DMS153 treated with DMSO at 0.1 percent for 48 hours (cell line): ENCODE measurements at regions not wholly inside any gene's neighbourhood (a gene's known extent, or its start where the extent isn't known, plus 50 kb on each side); places are given as distances from the start of the nearest gene placed in this dataset.
"Not testable (repeated sequence)": the region's sequence is repeated elsewhere in the genome, so short reads cannot be mapped to it uniquely, and the experiment has no call there.

Experiments used
- DNase-seq: peaks from one replicate; lab custom pipeline; 2025; ENCODE audit not compliant: unreplicated experiment; lab: John Stamatoyannopoulos, UW

DNA sequence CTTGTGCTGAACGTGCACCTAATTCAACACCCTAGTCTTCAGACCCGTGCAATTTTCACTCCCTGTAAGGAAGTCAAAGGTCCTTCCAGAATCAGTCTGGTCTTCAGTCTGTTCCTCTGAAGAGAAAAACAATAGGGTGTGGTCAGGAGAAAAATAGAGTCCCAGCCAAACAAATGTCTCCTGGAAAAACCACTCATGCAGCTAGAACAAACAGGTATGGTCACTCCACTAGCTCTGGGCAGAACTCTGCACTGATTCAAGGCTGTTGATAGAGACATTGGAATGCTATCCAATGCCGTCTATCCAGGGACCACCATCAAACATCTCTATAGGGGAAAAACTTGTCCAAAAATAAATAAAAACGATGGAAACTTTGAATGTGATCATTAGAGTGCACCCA is 81.8 kb upstream of the MAP3K1 start:
- DNase-seq: no peak

DNA sequence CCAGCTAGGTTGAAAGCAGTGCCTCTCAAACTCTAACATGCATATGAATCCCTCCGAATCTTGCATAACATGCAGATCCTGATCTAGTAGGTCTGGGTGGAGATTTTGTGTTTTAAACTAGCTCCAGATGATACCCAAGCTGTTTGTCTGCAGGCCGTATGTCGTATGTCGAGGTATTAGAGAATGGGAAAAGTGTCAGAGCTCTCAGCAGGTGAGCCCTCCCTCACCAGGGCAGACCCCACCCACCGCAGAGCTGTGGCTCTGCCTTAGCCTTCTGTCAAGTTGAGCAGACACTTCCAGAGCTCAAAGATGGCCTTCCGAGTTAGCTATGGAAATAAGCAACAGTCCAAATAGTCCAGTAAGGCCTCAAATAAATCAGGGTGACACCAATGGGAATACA is 83.2 kb upstream of the MAP3K1 start:
- DNase-seq: no peak

DNA sequence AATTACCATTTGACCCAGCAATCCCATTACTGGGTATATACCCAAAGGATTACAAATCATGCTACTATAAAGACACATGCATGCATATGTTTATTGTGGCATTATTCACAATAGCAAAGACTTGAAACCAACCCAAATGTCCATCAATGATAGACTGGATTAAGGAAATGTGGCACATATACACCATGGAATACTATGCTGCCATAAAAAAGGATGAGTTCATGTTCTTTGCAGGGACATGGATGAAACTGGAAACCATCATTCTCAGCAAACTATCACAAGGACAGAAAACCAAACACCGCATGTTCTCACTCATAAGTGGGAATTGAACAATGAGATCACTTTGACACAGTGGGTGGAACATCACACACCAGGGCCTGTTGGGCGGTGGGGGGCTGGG is 83.9 kb upstream of the MAP3K1 start:
- DNase-seq: not testable (repeated sequence)

DNA sequence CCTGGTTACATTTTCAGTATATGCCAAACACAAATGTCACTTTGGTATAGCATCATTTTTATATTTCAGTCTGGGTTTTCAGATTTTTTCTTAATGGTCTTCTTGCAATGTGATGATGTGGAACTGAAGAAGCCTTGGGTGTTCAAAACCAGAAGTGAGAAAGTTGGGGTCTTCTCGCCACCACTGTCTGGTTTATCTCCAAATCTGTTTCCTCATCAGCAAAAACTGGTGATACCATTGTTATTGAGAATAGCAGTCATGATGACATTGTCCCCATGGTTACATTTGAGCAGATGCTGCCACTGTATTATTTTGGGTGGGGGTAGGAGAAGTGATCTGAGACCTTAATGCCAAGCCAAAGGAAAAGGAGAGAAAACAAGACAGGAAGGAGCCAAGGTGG is 85.9 kb upstream of the MAP3K1 start:
- DNase-seq: no peak

DNA sequence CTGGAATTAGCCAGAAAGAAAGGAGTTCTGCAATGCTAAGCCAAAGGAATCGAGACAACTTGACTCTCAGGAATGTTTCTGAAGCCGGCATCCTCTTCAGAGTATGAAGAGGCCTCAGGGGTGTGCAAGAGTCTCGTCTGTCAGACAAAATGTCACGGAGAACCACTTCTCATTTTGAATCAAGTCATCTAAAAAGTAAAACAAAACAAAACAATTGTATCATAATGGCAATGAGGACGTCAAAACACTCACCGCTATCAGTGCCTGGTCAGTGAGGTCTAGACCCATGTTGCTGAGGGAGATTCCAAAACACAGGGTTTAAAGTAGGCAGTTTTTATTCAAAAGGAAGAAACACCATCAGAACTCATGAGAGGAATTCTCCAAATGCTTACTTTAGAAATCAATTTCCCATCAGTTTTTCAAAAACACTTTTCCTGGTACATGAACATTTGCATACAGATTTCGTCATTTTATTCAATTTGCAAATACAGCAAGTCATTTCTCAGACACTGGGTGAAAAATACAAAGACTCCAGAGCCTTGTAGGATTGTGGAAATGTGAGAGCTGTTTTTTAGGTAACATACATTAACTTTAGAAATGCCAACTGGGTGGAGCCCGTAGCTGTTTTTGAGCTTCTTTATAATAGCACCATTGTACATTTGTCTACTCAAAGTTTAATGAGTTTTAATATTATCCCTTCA is 89.5 kb upstream of the MAP3K1 start:
- no peak for DNase-seq

DNA sequence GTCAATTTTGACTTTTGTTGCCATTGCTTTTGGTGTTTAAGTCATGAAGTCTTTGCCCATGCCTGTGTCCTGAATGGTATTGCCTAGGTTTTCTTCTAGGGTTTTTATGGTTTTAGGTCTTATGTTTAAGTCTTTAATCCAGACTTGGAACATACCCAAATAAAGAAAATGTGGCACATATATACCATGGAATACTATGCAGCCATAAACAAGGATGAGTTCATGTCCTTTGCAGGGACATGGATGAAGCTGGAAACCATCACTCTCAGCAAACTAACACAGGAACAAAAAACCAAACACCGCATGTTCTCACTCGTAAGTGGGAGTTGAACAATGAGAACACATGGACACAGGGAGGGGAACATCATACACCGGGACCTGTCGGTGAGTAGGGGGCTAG is 90.5 kb upstream of the MAP3K1 start:
- not testable (repeated sequence) for DNase-seq

DNA sequence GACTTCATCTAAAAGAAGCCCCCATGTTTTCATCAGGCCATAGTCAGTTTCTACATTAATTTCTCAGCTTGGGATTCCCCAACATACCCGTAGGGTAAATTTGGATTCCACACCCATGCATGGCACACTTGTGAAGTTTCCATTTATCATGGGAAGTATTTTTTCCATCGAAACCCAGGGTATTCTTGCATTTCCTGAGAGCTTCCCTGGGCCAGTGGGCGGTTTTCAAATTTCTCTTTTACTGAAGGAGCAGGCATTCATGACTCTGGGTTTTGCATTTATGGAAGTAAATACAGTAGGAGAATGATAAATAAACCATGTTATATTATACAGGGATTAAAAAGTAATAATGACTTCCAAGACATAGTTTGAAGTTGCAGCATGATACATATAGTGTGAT is 93.0 kb upstream of the MAP3K1 start:
- no peak for DNase-seq

DNA sequence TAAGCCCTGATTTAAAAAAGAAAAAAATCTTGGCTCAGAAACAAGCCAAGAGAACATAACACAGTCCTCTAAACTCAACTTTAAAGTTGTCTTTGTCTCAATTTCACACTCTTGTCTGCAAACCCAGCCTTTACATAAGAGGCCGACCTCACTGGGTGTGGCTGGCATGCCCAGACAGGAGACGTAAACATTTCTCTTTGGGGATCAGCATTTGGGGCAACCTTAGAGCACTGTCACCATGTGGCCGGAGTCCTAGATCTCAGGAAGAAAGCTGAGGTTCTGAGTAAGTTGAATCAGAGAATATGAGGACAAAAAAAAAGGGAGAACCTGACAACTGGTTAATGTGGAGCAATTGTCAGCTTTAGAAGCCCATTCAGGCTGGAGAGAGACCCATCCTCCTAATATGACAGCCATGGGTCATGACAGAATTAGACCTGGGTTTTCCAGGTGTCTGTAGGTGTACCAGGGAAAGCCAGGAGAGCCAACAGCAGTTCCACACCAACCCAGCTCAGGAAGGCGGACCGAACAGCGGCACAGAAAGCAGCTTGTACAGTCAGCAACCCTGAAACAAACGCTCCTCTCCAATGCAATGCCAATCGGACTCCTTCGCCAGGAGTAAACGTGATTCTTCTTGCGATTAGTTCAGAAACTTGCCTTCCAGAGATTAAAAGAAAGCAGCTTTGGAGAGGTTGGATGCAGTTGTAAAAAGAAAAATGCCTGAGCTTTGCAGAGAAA is 97.9 kb upstream of the MAP3K1 start:
- no peak for DNase-seq

DNA sequence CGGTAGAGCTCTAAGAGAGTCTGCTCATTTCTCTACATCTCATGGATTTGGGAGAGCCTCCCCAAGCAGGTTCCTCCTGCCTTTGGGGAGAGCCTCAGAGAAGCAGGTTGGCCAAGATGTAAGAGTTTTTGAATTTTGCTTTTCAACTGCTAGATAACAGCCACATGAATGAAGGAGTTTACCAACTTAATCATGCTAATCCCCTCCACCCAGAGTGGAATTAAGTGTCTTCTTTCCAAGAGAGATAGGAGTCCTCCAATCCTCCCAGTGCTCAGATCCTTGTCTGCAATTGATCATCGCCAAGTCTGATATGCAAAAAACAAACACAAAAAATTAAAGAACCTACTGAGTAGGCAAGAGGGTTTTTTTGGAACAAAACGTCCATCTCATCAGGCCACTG is 99.4 kb upstream of the MAP3K1 start:
- no peak for DNase-seq

DNA sequence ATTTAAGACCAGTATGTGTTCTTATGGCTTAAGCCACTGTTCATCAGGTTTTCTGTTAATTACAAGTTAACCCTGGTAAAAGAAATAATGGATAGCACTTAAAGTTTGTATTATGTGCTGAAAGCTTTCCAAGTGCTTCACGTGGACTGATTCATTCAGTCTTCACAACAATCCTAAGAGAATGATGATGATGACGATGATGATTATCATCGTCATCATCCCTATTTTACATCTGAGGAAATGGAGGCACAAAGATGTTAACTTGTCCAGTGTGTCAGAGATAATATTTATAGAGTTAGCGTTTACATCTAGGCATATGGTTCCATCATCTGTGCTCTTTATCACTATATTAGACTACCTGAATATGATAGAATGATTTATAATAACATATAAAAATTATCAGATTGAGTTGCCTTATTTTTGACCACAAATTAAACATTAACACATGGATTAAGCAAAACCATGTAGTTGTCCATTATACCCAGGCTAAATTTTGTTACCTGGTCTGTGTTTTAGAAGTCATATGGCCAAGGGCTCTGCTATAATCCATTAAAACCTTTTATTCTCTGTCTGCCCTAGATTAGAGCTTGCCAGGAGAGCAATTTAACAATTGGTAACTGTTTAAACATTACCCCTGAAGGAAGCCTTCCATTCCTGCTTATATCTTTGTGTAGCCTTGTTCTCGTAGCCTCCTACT is 102.3 kb upstream of the MAP3K1 start:
- DNase-seq: no peak

DNA sequence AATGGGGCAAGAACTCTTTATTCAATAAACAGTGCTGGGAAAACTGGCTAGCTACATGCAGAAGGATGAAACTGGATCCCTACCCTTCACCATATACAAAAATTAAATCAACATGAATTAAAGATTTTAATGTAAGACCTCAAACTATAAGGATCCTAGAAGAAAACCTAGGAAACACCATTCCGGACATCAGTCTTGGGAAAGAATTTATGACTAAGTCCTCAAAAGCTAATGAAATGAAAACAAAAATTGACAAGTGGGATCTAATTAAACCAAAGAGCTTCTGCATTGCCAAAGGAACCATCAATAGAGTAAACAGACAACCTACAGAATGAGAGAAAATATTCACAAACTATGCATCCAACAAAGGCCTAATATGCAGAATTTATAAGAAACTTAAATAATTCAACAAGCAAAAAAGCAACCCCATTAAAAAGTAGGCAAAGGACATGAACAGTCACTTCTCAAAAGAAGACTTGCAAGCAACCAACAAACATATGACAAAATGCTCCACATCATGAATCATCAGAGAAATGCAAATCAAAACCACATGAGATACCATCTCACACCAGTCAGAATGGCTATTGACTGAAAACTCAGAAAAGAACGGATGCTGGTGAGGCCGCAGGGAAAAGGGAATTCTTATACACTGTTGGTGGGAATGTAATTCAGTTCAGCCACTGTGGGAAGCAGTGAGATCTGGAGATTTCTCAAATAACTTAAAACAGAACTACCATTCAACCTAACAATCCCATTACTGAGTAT is 104.3 kb upstream of the MAP3K1 start:
- no peak for DNase-seq

DNA sequence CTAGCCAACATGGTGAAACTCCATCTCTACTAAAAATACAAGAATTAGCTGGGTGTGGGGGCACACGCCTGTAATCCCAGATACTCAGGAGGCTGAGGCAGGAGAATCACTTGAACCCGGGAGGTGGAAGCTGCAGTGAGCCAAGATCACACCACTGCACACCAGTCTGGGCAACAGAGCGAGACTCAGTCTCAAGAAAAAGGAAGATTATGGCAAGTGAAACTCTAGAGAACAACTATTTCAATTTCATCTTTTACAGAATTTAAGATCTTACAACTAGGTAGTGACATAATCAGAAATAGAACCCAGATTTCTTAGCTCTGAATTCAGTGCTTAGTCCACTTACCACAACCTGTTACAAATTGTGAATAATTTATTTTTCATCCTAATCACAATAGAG is 108.8 kb upstream of the MAP3K1 start:
- DNase-seq: no peak

DNA sequence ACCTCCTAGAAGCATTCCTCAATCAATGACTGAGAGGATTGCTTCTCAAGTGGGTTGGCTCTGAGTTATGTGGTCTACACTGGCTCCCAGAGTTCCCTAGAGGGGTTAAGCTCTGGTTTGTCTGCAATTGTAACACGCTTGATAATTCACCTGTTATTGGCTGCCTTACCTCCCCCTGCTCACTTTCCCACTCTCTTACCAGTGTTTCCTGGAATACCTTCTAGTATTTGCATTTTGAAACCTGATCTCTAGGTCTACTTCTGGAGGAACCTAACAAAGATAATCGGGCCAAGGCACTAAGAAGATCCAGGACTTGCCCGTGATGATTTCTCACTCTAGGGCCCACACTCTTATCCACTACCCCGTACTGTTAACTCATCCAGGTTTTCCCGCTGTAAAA is 110.1 kb upstream of the MAP3K1 start:
- no peak for DNase-seq

DNA sequence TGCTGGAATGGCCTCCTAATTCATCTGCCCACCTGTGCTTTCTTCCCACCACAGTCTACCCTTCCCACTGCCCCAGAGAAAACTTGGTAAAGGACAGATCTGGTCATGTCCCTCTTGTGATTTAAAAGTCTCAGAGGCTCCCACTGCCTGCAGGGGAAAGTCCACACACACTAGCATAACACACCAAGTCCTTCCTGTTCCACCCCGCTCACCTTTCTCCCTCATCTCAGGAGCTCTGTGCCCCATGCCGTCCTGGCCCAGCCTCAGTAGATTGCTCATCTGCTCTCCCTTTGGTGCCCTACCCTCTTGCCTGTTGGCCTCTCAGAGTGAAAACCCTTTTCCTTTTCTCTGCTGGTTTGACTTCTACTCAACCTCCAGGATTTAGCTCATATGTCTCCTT is 111.4 kb upstream of the MAP3K1 start:
- no peak for DNase-seq

DNA sequence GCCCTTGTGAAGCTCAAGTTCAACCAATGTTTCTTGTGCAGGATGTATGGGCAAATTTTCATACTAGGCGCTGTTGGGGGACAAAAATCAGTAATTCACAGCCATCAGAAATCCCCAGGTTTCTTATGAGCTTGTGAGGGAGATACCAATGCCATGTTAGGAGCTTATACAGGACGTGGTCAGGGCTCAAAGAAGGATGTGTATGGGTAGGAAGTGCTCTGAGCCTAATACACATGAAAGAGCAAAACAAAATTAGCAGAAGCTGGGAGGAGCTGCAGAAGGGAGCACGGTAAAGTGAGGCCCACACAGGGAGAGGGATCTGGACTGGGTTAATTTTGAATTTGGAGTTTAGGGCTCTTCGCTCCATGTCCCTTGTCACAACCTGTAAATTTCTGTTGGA is 114.6 kb upstream of the MAP3K1 start:
- no peak for DNase-seq

DNA sequence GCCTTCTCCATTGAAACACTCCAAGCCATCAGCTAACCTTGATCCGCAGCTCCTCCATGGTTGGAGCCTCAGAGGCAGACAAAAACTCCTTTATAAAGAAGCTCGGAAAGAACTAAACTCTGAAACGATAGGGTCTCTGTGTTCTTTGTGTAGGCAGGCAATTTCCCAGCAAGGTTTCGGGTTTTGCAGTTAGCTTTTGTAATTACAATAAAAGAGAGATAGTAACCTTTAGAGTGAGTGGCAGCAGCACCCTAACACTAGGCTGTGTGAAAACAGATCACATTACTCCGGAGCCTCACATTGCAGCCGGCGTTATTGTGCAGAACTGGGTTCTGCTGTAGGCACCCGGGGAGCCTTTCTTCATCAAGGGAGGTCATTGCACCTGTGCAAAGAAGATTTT is 115.8 kb upstream of the MAP3K1 start:
- DNase-seq: no peak

DNA sequence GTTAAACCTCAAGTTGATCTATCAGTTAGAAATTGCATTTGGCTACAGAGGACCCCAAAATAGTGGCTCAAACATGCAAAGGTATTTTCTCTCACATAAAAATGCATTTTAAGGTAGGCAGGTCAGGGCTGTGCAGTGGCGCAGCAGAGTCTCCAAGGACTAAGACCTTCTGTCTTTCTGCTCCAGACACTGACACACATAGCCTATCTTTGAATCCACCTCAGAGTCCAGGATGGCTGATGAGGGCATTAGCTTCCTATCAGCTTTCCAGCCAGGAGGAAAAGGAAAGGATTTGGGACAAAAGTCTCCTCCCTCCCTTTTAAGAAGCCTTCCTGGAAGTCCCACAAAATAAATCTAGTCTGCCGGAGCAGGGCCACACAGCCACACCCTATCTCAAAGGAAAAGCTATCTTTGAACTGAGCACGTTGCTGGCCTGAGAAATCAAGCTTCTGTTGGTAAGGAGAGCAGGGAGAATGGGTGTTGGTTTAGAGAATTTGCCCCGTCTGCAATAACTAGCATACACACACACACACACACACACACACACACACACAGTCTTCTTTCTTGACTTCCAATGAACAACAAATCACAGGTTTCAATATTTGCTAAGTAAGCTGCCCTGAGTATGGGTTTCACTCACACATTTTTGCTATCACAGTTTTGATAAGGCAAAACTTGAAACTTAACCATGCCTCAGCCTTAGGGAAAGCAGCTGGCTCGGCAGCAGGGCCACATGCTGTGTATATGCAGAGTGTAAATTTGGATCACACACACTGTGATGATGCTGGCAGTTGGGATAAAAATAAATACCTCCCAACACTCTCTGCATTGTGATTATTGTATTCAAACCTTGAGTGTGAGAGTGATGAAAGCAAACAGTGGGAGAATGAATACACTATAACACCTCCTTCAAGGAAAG is 116.6 kb upstream of the MAP3K1 start:
- DNase-seq: no peak

DNA sequence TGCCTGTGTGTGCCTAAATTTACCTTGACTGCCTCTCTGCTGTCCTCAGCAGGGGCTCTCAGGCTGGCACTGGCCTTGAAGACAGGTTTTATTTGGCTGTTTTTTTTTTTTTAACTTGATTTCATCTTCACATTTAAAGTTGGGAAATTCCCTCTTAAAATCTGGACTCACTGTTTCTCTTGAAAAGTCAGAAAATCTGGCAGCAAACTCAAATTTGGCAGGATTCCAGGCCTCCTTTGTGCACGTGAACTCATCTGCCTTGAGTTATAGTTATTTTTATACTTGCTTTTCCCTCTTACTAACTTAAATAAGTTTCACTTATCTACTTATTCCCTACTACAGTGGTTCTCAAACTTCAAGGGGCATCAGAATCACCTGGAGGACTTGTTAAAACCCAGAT is 118.4 kb upstream of the MAP3K1 start:
- DNase-seq: no peak

DNA sequence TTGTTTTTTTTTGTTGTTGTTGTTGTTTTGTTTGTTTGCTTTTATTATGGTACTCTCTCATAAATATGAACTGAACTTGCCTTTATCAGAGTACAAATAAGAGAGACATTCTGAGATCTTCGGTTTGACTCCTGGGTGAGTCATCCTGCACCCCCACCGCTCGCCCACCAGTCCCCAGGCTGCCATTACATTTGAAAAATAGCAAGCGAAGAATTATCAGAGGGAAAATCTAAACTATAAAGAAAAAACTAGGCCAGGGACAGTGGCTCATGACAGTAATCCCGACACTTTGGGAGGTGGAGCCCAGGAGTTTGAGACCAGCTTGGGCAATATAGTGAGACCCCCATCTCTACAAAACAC is 122.1 kb upstream of the MAP3K1 start:
- no peak for DNase-seq

DNA sequence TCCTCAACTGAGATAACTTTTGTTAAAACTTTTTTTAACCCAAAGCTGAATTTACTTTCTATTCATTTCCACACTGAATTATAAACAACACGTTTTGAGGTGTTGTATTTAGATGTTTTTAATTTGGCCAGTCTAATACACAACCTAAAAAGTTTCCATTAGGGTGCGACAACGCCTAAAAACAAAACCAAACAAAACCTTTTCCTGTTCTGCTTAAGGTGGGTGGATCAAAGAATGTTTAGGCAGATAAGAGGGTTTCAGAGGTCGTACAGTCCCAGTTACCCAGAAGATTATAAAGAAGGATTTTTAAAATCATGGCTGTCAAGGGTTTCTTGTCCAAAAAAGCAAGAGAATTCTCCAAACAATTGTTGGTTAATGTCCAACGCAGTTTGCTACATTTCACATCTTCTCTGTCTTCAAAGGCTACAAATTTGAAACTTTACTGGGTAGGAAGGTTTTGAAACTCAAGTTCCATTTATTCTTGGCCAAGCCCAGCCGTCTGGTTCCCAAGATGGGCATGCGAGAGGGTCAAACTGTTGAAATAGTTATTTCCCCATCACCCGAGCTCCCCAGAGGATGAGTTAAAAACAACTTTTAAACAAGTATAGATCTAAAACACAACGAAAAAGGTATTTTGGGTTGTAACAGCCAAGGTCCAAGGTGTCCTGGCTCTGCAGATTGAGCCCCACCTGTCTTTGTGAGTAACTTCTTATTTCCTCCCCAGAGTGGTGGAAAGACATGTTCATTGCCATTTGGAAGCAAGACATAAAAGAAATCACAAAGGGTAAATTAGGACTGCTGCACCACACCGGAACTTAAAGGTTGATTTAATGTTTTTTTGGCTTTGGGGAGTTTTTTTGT is 122.8 kb upstream of the MAP3K1 start:
- DNase-seq: no peak
